HEK293T (cell line): ENCODE measurements at regions not wholly inside any gene's neighbourhood (a gene's known extent, or its start where the extent isn't known, plus 50 kb on each side); places are given as distances from the start of the nearest gene placed in this dataset.

Experiments
- ARNT ChIP-seq: fragments of 450-650 bp; IDR thresholded peaks from 2 replicates; pipeline ENCODE4 v1.6.1; 2017; ENCODE audit warnings: mild to moderate bottlenecking
- CTBP1 ChIP-seq: fragments of 450-650 bp; IDR thresholded peaks from 2 replicates; pipeline ENCODE4 v1.6.1; 2016; ENCODE audit warnings: borderline replicate concordance
- FOXA1 ChIP-seq: fragments of 450-650 bp; IDR thresholded peaks from 2 replicates; pipeline ENCODE4 v1.6.1; 2016; ENCODE audit warnings: mild to moderate bottlenecking
- FOXK2 ChIP-seq: fragments of 450-650 bp; IDR thresholded peaks from 2 replicates; pipeline ENCODE4 v1.6.1; 2016; ENCODE audit warnings: mild to moderate bottlenecking
- FOXM1 ChIP-seq: fragments of 450-650 bp; IDR thresholded peaks from 2 replicates; pipeline ENCODE4 v1.6.1; 2017; ENCODE audit warnings: mild to moderate bottlenecking, borderline replicate concordance
- HDGF ChIP-seq: fragments of 450-650 bp; IDR thresholded peaks from 2 replicates; pipeline ENCODE4 v1.6.1; 2017; ENCODE audit warnings: antibody characterized with exemption, borderline replicate concordance
- L3MBTL2 ChIP-seq: fragments of 450-650 bp; conservative IDR thresholded peaks from 2 replicates; pipeline ENCODE4 v1.6.1; 2016; ENCODE audit warnings: mild to moderate bottlenecking
- NFRKB ChIP-seq: fragments of 450-650 bp; IDR thresholded peaks from 2 replicates; pipeline ENCODE4 v1.6.1; 2016; ENCODE audit warnings: mild to moderate bottlenecking, moderate library complexity
- SP1 ChIP-seq: fragments of 450-650 bp; IDR thresholded peaks from 2 replicates; pipeline ENCODE4 v1.6.1; 2017
- TARDBP ChIP-seq: fragments of 450-650 bp; IDR thresholded peaks from 2 replicates; pipeline ENCODE4 v1.6.1; 2016
- ZNF384 ChIP-seq: fragments of 450-650 bp; IDR thresholded peaks from 2 replicates; pipeline ENCODE4 v1.6.1; 2016
- TF ChIP-seq, protein P1 (sequence below): fragments of 450-650 bp; IDR thresholded peaks from 2 replicates; pipeline ENCODE4 v1.6.1; 2016

DNA sequence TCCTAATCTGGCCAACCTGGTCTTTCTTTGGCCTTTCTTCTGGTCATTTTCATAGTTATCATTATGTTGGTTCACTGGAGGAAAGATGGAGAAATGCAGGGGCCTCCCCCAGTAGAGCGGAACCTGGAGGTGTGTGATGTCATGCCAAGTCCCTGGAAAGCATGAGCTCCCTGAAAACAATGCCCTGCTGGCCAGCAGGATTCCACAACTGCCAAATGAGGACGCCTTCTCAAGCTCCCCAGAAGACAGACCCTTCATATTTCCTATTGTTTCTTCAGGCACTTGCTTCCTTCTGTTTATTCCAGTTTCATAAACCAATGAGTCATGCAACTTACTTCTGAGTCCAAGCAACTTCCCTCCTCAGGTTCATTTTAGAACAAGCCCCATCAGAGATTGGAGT, 339.0 kb downstream of the GATA3 start:
- TF ChIP-seq NFRKB = no peak
- no peak for TF ChIP-seq FOXM1
- TF ChIP-seq, protein P1, sequence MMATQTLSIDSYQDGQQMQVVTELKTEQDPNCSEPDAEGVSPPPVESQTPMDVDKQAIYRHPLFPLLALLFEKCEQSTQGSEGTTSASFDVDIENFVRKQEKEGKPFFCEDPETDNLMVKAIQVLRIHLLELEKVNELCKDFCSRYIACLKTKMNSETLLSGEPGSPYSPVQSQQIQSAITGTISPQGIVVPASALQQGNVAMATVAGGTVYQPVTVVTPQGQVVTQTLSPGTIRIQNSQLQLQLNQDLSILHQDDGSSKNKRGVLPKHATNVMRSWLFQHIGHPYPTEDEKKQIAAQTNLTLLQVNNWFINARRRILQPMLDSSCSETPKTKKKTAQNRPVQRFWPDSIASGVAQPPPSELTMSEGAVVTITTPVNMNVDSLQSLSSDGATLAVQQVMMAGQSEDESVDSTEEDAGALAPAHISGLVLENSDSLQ = no peak
- TF ChIP-seq SP1 = no peak
- no peak for TF ChIP-seq FOXA1
- no peak for TF ChIP-seq L3MBTL2
- no peak for TF ChIP-seq ARNT
- TF ChIP-seq CTBP1 = no peak
- TF ChIP-seq HDGF = no peak
- no peak for TF ChIP-seq FOXK2
- TF ChIP-seq TARDBP = no peak
- no peak for TF ChIP-seq ZNF384
